ENCODE measurements at regions not wholly inside any gene's neighbourhood (a gene's known extent, or its start where the extent isn't known, plus 50 kb on each side); places are given as distances from the start of the nearest gene placed in this dataset.

DNA sequence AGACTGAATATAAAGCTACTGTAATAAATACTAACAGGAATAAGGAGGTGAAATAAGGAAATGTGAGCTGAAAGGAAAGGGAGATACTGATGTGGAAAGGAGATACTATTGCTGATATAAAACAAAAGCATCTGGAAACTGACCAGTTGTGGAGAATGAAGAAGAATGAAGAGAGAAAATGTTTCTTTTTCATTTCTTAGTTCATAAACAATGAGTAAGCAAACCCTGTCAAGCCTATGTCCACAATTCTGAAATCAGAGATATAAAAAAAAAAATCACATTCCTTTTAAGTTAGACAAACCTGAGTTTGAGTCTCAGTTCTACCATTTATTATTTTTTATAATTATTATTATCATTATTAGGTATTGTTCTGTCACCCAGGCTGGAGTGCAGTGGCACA is 121.6 kb upstream of the GJE1 start:
- Histone ChIP-seq H3K4me3 (ENCODE audit: low read depth, low read length, poor library complexity, severe bottlenecking) (no peak overlapping the region), H3K36me3 (ENCODE audit: insufficient read depth, low read length, poor library complexity, severe bottlenecking) (no peaks in the 10 kb centered on the region), H3K27ac (ENCODE audit: low read depth, low read length, poor library complexity, severe bottlenecking) (no peak overlapping the region), H3K27me3 (replicated peaks; ENCODE audit: insufficient read depth, low read depth, low read length, poor library complexity) (no peaks in the 10 kb centered on the region), H3K9me3 (ENCODE audit: low read depth, low read length, poor library complexity, severe bottlenecking) (no peaks in the 10 kb centered on the region), H3K4me1 (ENCODE audit: insufficient read depth, low read length, poor library complexity, severe bottlenecking) (peaks cover 19% of the 10 kb centered on the region)
- no TSS peak for BruUV-seq (replicated peaks)
- no peak for TF ChIP-seq EZH2 (IDR thresholded peaks at IDR 0.05; ENCODE audit: borderline replicate concordance, low read depth, low read length, poor library complexity, severe bottlenecking)
- TF ChIP-seq, protein P1, sequence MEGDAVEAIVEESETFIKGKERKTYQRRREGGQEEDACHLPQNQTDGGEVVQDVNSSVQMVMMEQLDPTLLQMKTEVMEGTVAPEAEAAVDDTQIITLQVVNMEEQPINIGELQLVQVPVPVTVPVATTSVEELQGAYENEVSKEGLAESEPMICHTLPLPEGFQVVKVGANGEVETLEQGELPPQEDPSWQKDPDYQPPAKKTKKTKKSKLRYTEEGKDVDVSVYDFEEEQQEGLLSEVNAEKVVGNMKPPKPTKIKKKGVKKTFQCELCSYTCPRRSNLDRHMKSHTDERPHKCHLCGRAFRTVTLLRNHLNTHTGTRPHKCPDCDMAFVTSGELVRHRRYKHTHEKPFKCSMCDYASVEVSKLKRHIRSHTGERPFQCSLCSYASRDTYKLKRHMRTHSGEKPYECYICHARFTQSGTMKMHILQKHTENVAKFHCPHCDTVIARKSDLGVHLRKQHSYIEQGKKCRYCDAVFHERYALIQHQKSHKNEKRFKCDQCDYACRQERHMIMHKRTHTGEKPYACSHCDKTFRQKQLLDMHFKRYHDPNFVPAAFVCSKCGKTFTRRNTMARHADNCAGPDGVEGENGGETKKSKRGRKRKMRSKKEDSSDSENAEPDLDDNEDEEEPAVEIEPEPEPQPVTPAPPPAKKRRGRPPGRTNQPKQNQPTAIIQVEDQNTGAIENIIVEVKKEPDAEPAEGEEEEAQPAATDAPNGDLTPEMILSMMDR (conservative IDR thresholded peaks at IDR 0.05; ENCODE audit: low read depth, low read length), result no peak
- CTCF ChIA-PET, result no interaction called here
- intact Hi-C loops (cut with micrococcal nuclease; ENCODE audit: unreplicated experiment), result no loop called here
- POLR2A ChIA-PET (ENCODE audit: low non-redundant PET), result no interaction called here
- DNase-seq (ENCODE audit: low spot score), result no peak

DNA sequence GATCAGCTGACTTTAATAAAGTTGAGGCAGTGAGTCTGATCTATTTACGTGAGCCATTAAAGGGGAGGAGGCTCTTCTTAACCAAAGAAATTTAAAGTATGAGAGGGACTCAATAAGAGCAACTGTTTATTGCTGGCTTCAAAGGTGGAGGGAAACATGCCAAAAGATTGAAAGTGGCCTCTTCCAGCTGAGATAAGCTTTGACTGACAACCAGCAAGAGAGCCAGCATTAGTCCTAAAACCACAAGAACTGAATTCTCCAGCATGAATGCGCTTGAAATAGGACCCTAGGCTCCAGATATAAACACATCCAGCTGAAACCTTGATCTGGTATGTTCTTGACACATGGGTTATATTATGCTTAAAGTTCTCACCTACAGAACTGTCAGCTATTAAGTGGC is 123.1 kb upstream of the GJE1 start:
- peak; percentile 60 for DNase-seq (ENCODE audit: low spot score)
- TF ChIP-seq, protein P1 (conservative IDR thresholded peaks at IDR 0.05; ENCODE audit: low read depth, low read length), result no peak
- no peak for TF ChIP-seq EZH2 (IDR thresholded peaks at IDR 0.05; ENCODE audit: borderline replicate concordance, low read depth, low read length, poor library complexity, severe bottlenecking)
- no peak overlapping the region for H3K4me3 ChIP-seq (ENCODE audit: low read depth, low read length, poor library complexity, severe bottlenecking)
- CTCF ChIA-PET, result no interaction called here
- H3K9me3 ChIP-seq (ENCODE audit: low read depth, low read length, poor library complexity, severe bottlenecking), result no peaks in the 10 kb centered on the region
- no peak overlapping the region for H3K27ac ChIP-seq (ENCODE audit: low read depth, low read length, poor library complexity, severe bottlenecking)
- BruUV-seq (replicated peaks), result no TSS peak
- intact Hi-C loops (cut with micrococcal nuclease; ENCODE audit: unreplicated experiment), result no loop called here
- peaks cover 17% of the 10 kb centered on the region for H3K4me1 ChIP-seq (ENCODE audit: insufficient read depth, low read length, poor library complexity, severe bottlenecking)
- H3K27me3 ChIP-seq (replicated peaks; ENCODE audit: insufficient read depth, low read depth, low read length, poor library complexity), result no peaks in the 10 kb centered on the region
- H3K36me3 ChIP-seq (ENCODE audit: insufficient read depth, low read length, poor library complexity, severe bottlenecking), result no peaks in the 10 kb centered on the region
- POLR2A ChIA-PET (ENCODE audit: low non-redundant PET), result no interaction called here

DNA sequence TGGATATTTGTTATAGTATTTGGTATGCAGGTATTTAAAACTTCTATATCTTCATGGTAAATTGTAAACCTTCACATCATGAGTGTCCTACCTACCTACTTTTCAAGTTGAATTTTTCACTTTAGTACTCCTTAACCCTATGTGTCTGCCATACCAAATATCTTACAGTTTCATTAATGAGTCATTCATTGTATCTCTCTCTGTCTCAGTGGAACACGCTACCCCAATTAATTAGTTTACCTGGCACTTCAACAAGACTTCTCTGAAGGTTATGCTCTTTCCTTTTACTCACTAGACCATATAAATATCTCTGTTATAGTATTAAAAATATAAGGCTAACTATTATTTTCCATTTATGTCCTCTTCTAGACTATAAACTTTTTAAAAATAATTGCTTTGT is 123.9 kb upstream of the GJE1 start:
- H3K4me1 ChIP-seq (ENCODE audit: insufficient read depth, low read length, poor library complexity, severe bottlenecking), result peaks cover 9% of the 10 kb centered on the region
- H3K36me3 ChIP-seq (ENCODE audit: insufficient read depth, low read length, poor library complexity, severe bottlenecking), result no peaks in the 10 kb centered on the region
- no TSS peak for BruUV-seq (replicated peaks)
- H3K9me3 ChIP-seq (ENCODE audit: low read depth, low read length, poor library complexity, severe bottlenecking), result no peaks in the 10 kb centered on the region
- ChIA-PET POLR2A (ENCODE audit: low non-redundant PET) (no interaction called here), CTCF (no interaction called here)
- no peak overlapping the region for H3K27ac ChIP-seq (ENCODE audit: low read depth, low read length, poor library complexity, severe bottlenecking)
- H3K4me3 ChIP-seq (ENCODE audit: low read depth, low read length, poor library complexity, severe bottlenecking), result no peak overlapping the region
- intact Hi-C loops (cut with micrococcal nuclease; ENCODE audit: unreplicated experiment), result no loop called here
- H3K27me3 ChIP-seq (replicated peaks; ENCODE audit: insufficient read depth, low read depth, low read length, poor library complexity), result no peaks in the 10 kb centered on the region
- no peak for TF ChIP-seq EZH2 (IDR thresholded peaks at IDR 0.05; ENCODE audit: borderline replicate concordance, low read depth, low read length, poor library complexity, severe bottlenecking)
- TF ChIP-seq, protein P1 (conservative IDR thresholded peaks at IDR 0.05; ENCODE audit: low read depth, low read length), result no peak
- no peak for DNase-seq (ENCODE audit: low spot score)

Measured in A673 (cell line).